GM19025 (cell line): ENCODE measurements at regions not wholly inside any gene's neighbourhood (a gene's known extent, or its start where the extent isn't known, plus 50 kb on each side); places are given as distances from the start of the nearest gene placed in this dataset.

Experiments
- ATAC-seq: cut with Tn5 transposase; IDR thresholded peaks from one replicate; pipeline ENCODE4 v1.9.1; 2021; ENCODE audit warnings: mild to moderate bottlenecking, low read depth, moderate library complexity; ENCODE audit not compliant: unreplicated experiment

DNA sequence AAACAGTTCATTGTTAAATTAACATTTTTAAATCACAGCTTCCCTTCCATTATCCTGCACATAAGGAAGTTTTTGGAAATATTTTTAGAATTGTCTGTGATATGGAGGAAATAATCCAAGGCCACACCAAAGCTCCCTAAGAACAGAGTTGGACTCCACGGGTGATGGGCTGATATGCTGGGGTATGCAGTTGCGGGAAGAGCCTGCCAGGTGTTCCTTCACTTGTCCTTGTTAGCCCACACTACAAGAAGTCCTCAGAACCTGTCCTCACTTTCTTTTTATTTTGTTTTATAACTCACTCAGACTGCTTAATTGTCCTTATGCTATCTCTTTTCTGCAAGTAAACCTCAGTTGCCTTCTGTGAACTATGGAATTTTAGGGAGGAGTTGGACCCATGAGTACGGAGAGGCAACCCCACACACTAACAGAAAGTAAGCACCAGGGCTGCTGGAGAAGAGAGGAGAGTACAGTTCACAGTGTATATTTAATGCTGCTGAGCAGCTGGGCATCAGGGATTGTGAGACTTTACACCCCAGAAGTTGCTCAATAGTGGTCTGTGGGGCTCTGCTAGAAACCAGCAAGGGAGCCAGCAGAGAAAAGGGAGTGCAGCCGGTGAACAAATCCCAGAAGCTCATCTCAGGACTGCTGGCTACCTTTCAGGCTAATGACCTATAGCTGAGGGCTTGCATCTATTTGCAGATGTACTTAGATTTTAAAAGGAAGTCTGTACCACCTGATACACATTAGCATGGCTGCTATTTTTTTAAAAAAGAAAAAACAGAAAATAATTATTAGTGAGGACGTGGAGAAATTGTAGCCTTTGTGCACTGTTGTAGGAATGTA is 64.6 kb upstream of the FOXN2 start:
- no peak for ATAC-seq

DNA sequence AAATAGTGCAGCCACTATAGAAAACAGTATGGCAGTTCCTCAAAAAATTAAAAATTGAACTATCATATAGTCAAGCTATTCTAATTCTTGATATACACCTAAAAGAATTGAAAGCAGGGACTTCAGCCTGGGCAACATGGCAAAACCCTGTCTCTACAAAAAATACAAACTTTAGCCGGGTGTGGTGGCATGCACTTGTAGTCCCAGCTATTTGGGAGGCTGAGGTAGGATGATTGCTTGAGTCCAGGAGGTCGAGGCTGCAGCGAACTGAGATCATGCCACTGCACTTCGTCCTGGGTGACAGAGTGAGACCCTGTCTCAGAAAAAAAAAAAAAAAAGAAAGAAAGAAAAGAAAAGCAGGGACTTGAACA is 64.0 kb upstream of the FOXN2 start:
- no peak for ATAC-seq

DNA sequence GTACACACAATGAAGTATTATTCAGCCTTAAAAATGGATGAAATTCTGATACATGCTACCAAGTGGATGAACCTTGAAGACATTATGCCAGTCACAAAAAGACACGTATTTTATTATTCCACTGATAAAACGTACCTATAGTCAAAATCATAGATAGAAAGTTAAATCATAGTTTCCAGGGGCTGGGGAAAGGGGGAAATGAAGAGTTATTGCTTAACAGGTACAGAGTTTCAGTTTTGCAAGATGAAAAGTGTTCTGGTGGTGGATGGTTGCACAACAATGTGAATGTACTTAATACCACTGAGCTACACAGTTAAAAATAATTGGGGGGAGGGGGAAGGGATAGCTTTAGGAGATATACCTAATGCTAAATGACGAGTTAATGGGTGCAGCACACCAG is 63.5 kb upstream of the FOXN2 start:
- ATAC-seq = no peak

- no peak for ATAC-seq
Observed at GRCh38 chr2:48251437-48252148, 62.9 kb upstream of the FOXN2 start.

- no peak for ATAC-seq
Observed at GRCh38 chr2:48253301-48253700, 61.2 kb upstream of the FOXN2 start.

DNA sequence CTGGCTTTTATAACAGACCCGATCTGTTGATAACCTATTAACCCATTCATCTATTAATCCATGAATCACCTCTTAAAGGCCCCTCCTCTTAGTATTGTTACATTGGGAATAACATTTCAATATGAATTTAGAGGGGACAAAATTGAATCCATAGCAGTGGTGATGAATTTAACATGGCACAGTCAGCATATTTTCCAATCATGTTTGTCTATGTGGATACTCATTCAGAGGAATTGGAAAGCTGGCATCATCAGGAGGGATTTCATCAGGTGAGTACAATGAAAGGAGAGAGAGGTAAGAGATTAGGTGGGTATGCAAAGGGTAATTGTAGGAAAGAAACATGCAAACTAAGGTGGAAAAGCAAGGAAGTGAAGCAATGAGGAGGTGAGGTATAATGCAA is 59.6 kb upstream of the FOXN2 start:
- no peak for ATAC-seq

DNA sequence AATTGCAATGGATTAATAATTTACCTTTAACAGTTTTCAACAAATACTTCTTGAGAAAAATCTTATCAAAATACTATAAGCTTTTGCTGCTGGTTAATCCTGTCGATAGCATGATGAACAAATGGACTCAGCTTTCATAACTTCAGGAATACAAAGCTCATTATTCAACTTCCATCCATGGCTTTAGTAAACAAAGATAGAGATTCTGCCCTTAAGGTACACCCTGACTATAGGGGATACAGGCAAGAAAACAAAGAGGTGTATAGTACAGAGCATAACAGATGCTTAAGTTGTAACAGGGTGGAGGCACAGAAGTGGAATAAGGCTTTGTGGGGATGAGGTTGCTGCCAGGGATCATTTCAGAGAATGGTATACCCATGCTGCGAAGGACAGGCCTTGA is 57.0 kb upstream of the FOXN2 start:
- ATAC-seq = no peak

- no peak for ATAC-seq
Observed at GRCh38 chr2:48258481-48259149, 55.9 kb upstream of the FOXN2 start.

DNA sequence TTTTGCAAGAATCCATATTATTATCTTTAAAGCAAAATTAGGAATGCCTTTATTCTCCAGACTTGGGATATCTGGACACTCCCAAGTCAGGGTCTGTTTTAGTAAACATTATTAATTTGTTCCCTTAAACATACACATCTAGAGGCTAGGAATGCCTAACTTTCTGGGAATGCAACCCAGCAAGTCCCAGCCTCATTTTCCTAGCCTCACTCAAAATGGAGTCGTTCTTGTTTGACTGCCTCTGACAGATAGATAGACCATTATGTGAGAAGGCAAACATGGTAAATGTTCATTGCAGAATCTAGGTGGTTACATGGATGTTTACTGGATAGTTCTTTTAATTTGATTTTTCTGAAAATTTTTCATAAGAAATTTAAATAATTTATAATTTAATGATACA is 54.7 kb upstream of the FOXN2 start:
- no peak for ATAC-seq

DNA sequence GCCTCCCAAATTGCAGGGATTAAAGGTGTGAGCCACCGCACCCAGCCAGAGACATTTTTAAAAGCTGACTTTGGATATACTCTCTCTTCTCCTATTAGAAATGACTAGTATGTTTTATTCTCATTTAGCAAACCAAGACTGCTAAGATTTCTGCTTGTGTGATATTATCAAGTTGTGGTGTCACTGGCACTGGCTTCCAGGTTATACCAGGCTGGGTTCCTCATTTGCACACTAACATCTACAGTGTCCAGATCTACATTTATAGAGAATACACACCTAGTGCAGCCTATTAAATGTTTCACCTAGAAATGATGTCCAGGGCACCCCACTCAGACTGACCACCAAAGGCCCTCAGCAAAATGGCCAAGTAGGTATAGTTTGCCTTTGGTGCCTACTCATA is 49.9 kb upstream of the FOXN2 start:
- no peak for ATAC-seq
